Hepatocyte (in vitro differentiated cells): ENCODE measurements at regions not wholly inside any gene's neighbourhood (a gene's known extent, or its start where the extent isn't known, plus 50 kb on each side); places are given as distances from the start of the nearest gene placed in this dataset.
"Not testable (repeated sequence)": the region's sequence is repeated elsewhere in the genome, so short reads cannot be mapped to it uniquely, and the experiment has no call there.

Source experiments
- DNase-seq: peaks from one replicate; pipeline ENCODE4 v3.0.0-alpha.2; 2016; ENCODE audit warnings: low spot score
- H2AFZ ChIP-seq: fragments of 200-600 bp; sonication (generic); 2 replicates; pipeline ENCODE4 v1.6.0; 2016; ENCODE audit warnings: antibody characterized with exemption, mild to moderate bottlenecking
- H3K27ac ChIP-seq: fragments of 200-600 bp; sonication (generic); 2 replicates; pipeline ENCODE4 v1.5.1; 2016; ENCODE audit warnings: mild to moderate bottlenecking
- H3K27me3 ChIP-seq: fragments of 200-600 bp; sonication (generic); 2 replicates; pipeline ENCODE4 v1.6.1; 2016
- H3K36me3 ChIP-seq: fragments of 200-600 bp; sonication (generic); replicated peaks from 2 replicates; pipeline ENCODE4 v1.5.1; 2016; ENCODE audit warnings: low read depth; ENCODE audit not compliant: insufficient read depth
- H3K4me1 ChIP-seq: fragments of 200-600 bp; sonication (generic); 2 replicates; pipeline ENCODE4 v1.5.1; 2016; ENCODE audit warnings: mild to moderate bottlenecking, moderate library complexity; ENCODE audit not compliant: insufficient read depth
- H3K4me2 ChIP-seq: fragments of 200-600 bp; sonication (generic); 2 replicates; pipeline ENCODE4 v1.6.0; 2016
- H3K4me3 ChIP-seq: fragments of 200-600 bp; sonication (generic); 2 replicates; pipeline ENCODE4 v1.5.1; 2016; ENCODE audit warnings: mild to moderate bottlenecking
- H3K79me2 ChIP-seq: fragments of 200-600 bp; sonication (generic); 2 replicates; pipeline ENCODE4 v1.6.0; 2017; ENCODE audit warnings: mild to moderate bottlenecking
- H3K9me2 ChIP-seq: fragments of 200-600 bp; sonication (generic); replicated peaks from 2 replicates; pipeline ENCODE4 v1.6.0; 2017; ENCODE audit warnings: mild to moderate bottlenecking; ENCODE audit not compliant: insufficient read depth
- H3K9me3 ChIP-seq: fragments of 200-600 bp; sonication (generic); 2 replicates; pipeline ENCODE4 v1.5.1; 2016; ENCODE audit warnings: low read depth, mild to moderate bottlenecking
- H4K20me1 ChIP-seq: fragments of 200-600 bp; sonication (generic); 2 replicates; pipeline ENCODE4 v1.6.0; 2016; ENCODE audit warnings: mild to moderate bottlenecking; ENCODE audit not compliant: insufficient read depth, poor library complexity, severe bottlenecking
- EZH2 ChIP-seq: fragments of 200-600 bp; sonication (generic); IDR thresholded peaks from 2 replicates; pipeline ENCODE4 v1.6.1; 2016; ENCODE audit warnings: antibody characterized with exemption, mild to moderate bottlenecking, borderline replicate concordance
- EZH2phosphoT487 ChIP-seq: fragments of 200-600 bp; sonication (generic); IDR thresholded peaks from one replicate; pipeline ENCODE4 v1.6.1; 2018; ENCODE audit warnings: antibody characterized with exemption, mild to moderate bottlenecking, low read depth, moderate library complexity; ENCODE audit not compliant: unreplicated experiment, severe bottlenecking
- WGBS: methylation state at CpG from one replicate; pipeline ENCODE4 v1.1.6; 2016; ENCODE audit warnings: low lambda C conversion rate; ENCODE audit errors: missing lambda C conversion rate; 5-methylcytosine and 5-hydroxymethylcytosine counted together
- TF ChIP-seq, protein P1 (sequence below): fragments of 200-600 bp; sonication (generic); IDR thresholded peaks from 2 replicates; pipeline ENCODE4 v1.5.1; 2016; ENCODE audit warnings: antibody characterized with exemption, mild to moderate bottlenecking; ENCODE audit not compliant: poor library complexity

DNA sequence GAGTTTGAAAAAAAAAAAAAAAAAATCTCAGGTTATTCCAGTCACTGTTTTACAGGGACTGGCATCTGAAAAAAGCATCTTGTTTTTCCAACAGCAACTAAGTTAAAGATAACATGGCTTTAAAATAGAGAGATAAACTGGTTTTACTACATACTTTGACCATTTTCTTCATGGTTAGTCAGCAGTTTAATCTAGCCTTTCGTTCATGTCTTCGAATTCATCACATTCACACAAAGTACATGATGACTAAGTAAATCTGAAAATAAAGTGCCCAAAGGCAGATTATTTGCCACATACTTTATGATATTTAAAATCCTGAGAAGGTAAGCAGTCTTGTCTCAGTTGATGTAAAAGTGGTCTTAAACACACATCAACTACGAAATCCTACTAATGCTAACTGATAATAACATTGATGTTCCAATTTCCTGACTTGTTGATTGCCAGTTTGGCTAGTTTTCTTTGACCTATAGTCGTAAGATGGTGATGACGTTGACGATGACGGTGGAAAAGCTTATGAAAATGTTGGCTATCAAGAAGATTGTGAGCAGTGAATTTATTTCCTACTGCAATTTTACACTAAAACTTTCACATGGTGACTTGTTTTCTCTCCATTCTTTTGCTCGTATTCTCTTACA lies 540.5 kb upstream of the BOD1L1 start:
- Histone ChIP-seq H3K27ac (no peak overlapping the region), H3K36me3 (no peaks in the 10 kb centered on the region), H3K9me3 (no peaks in the 10 kb centered on the region), H2AFZ (no peak overlapping the region), H4K20me1 (no peaks in the 10 kb centered on the region), H3K9me2 (no peaks in the 10 kb centered on the region), H3K27me3 (no peaks in the 10 kb centered on the region), H3K4me3 (no peak overlapping the region), H3K4me1 (no peaks in the 10 kb centered on the region), H3K4me2 (no peak overlapping the region), H3K79me2 (no peaks in the 10 kb centered on the region)
- WGBS = 79% methylated on average over 8 of the region's 8 CpGs
- DNase-seq = no peak
- TF ChIP-seq EZH2phosphoT487 = no peak
- no peak for TF ChIP-seq EZH2

DNA sequence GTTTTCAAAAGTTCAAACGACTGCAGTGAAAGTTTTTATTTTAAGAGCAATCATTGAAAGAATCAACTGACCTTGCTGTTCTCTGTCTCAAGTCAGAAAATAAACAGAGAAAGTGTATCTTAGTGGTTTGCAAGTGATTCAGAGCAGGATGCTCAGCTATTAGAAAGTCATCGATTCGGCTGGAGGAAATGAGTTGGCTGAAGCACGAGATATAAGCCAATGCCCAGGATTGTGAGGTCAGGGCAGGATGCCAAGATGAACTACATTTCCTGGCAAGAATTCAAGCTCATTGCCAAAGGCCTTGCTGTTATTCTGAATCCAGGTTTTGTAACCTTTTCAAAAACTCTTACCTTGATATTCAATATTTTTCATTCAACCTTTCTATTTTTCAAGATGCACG lies 541.4 kb upstream of the BOD1L1 start:
- Histone ChIP-seq H3K27me3 (no peaks in the 10 kb centered on the region), H3K9me2 (no peaks in the 10 kb centered on the region), H3K9me3 (no peaks in the 10 kb centered on the region), H3K4me1 (no peaks in the 10 kb centered on the region), H2AFZ (no peak overlapping the region), H3K4me2 (no peak overlapping the region), H4K20me1 (no peaks in the 10 kb centered on the region), H3K36me3 (no peaks in the 10 kb centered on the region), H3K4me3 (no peak overlapping the region), H3K79me2 (no peaks in the 10 kb centered on the region), H3K27ac (no peak overlapping the region)
- TF ChIP-seq EZH2 (no peak), EZH2phosphoT487 (no peak)
- TF ChIP-seq, protein P1, sequence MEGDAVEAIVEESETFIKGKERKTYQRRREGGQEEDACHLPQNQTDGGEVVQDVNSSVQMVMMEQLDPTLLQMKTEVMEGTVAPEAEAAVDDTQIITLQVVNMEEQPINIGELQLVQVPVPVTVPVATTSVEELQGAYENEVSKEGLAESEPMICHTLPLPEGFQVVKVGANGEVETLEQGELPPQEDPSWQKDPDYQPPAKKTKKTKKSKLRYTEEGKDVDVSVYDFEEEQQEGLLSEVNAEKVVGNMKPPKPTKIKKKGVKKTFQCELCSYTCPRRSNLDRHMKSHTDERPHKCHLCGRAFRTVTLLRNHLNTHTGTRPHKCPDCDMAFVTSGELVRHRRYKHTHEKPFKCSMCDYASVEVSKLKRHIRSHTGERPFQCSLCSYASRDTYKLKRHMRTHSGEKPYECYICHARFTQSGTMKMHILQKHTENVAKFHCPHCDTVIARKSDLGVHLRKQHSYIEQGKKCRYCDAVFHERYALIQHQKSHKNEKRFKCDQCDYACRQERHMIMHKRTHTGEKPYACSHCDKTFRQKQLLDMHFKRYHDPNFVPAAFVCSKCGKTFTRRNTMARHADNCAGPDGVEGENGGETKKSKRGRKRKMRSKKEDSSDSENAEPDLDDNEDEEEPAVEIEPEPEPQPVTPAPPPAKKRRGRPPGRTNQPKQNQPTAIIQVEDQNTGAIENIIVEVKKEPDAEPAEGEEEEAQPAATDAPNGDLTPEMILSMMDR = no peak
- 70% methylated on average over 5 of the region's 5 CpGs for whole genome bisulfite sequencing
- peak; percentile 17 for DNase-seq

DNA sequence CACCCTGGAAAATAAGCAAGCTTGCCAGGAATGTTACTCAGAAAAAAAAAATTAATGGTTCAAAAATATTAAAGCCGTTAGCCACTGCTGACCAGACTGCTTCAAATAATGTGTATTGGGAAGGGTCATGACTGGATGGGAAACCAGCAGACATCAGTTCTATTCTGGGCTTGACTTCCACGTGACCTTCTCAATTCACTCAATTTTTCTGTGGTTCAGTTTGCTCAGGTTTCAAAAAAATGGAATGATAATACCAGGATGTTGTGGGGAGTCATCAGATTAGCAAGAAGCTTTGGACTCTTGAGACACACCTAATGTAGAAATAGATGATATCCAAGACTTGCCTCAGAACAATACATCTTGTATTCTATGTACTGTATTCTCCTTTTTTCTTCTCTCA lies 541.9 kb upstream of the BOD1L1 start:
- H3K36me3 ChIP-seq = no peaks in the 10 kb centered on the region
- TF ChIP-seq EZH2phosphoT487 (no peak), EZH2 (no peak)
- TF ChIP-seq, protein P1 = no peak
- no peaks in the 10 kb centered on the region for H4K20me1 ChIP-seq
- H3K4me1 ChIP-seq = no peaks in the 10 kb centered on the region
- no peak overlapping the region for H2AFZ ChIP-seq
- no peak overlapping the region for H3K4me2 ChIP-seq
- H3K9me3 ChIP-seq = no peaks in the 10 kb centered on the region
- no peak for DNase-seq
- H3K79me2 ChIP-seq = no peaks in the 10 kb centered on the region
- H3K4me3 ChIP-seq = no peak overlapping the region
- 90% methylated on average over 2 of the region's 2 CpGs for WGBS
- no peak overlapping the region for H3K27ac ChIP-seq
- H3K27me3 ChIP-seq = no peaks in the 10 kb centered on the region
- no peaks in the 10 kb centered on the region for H3K9me2 ChIP-seq

DNA sequence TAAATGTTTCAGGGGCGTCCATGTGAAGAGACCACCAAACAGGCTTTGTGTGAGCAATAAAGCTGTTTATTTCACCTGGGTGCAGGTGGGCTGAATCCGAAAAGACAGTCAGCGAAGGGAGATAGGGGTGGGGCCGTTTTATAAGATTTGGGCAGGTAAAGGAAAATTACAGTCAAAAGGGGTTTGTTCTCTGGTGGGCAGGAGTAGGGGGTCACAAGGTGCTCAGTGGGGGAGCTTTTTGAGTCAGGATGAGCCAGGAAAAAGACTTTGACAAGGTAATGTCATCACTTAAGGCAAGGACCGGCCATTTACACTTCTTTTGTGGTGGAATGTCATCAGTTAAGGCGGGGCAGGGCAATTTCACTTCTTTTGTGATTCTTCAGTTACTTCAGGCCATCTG lies 542.4 kb upstream of the BOD1L1 start:
- not testable (repeated sequence) for H2AFZ ChIP-seq, H3K9me3 ChIP-seq, H3K79me2 ChIP-seq, H3K4me2 ChIP-seq, H3K27me3 ChIP-seq, H3K9me2 ChIP-seq, DNase-seq, H3K4me3 ChIP-seq, H3K4me1 ChIP-seq, H4K20me1 ChIP-seq, H3K36me3 ChIP-seq, H3K27ac ChIP-seq
- WGBS = 67% methylated on average over 6 of the region's 6 CpGs
